ENCODE measurements at regions not wholly inside any gene's neighbourhood (a gene's known extent, or its start where the extent isn't known, plus 50 kb on each side); places are given as distances from the start of the nearest gene placed in this dataset.

GRCh38 chr2:16019617-16020351 lies 79.4 kb downstream of the MYCN start:
- no peak for DNase-seq (ENCODE audit: low spot score)

GRCh38 chr2:16019060-16019480 lies 78.7 kb downstream of the MYCN start:
- DNase-seq (ENCODE audit: low spot score) = no peak

DNA sequence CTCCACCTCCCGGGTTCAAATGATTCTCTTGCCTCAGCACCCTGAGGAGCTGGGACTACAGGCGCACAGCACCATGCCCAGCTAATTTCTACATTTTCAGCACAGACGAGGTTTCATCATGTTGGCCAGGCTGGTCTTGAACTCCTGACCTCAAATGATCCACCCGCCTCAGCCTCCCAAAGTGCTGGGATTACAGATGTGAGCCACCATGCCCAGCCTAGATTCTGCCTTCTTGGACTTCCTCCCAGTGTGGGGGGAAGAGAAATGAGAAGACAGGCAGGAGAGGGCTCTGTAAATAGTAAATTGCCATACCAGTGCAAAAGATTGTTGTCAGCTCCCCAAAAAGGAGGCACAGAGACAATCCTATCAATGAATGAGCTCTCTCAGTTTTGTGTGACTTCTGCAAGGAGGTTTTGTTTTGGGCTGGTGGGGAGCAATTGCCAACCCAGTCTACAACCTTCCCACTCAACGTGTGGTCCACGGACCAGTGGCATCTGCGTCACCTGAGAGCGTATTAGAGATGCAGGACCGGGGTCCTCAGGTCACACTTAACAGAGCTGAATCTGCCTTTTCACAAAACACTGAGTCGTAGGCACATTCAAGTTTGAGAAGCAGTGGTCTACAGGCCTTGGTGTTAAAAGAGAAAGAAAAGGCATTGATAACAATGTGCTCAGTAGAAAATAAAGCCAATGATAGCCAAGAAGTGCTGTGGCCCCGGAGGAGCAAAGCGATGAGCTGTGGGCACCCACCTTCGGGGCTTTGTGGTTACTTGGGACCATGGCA lies 78.1 kb downstream of the MYCN start:
- no peak for DNase-seq (ENCODE audit: low spot score)

DNA sequence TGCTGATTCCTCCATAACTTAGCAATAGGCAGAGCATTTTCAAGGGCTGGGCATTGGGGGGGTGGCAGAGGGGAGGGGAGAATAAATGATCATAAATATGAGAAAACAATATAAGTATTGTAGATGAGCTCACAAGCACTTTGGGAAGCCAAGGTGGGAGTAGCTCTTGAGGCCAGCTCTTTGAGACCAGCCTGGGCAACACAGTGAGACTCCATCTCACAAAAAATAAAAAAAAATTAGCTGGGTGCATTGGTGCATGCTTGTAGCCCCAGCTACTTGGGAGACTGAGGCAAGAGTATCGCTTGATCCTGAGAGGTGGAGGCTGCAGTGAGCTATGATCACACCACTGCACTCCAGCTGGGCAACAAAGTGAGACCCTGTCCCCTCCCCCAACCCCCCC lies 75.9 kb downstream of the MYCN start:
- no peak for DNase-seq (ENCODE audit: low spot score)

- no peak for DNase-seq (ENCODE audit: low spot score)
Observed at GRCh38 chr2:16015903-16016265, 75.5 kb downstream of the MYCN start.

DNA sequence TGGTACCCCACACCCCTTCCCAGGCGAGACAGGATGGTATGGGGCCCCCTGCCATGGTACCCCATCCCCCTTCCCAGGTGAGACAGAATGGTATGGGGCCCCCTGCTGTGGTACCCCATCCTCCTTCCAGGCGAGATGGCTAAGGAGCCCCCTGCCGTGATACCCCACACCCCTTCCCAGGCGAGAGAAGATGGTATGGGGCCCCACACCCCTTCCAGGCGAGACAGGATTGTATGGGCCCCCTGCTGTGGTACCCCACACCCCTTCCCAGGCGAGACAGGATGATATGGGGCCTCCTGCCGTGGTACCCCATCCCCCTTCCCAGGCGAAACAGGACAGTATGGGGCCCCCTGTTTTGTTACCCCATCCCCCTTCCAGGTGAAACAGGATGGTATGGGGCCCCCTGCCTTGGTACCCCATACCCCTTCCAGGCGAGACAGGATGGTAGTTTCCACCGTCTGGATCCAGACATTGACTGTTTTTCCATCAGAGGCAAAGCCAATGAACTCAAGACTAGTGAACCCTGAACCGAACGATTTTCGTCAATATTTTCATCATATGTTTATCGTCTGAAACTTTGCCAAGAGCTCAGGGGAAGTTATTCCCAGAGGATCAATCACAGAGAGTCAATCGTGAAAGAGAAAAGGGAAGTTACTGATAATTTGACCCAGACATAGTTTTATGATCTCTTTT lies 75.0 kb downstream of the MYCN start:
- no peak for DNase-seq (ENCODE audit: low spot score)

DNA sequence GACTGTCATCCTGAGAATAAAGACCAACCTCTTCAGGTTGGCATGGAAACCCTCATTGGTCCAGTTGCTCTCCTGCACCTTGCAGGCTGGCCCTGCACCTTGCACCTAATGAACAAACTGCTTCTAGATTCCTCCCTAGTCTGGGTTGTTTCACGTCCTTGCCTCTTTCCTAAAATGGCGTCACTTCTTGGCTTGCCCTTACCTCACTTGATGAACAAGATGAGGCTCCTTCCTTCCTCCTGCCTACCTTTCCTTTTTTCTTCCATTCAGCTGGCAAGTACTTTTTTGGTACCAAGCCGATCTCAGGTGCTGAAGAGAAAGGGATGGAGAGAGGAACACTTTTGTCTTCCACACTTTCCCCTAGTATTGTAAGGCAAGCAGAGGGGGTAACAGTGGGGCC lies 74.5 kb downstream of the MYCN start:
- no peak for DNase-seq (ENCODE audit: low spot score)

DNA sequence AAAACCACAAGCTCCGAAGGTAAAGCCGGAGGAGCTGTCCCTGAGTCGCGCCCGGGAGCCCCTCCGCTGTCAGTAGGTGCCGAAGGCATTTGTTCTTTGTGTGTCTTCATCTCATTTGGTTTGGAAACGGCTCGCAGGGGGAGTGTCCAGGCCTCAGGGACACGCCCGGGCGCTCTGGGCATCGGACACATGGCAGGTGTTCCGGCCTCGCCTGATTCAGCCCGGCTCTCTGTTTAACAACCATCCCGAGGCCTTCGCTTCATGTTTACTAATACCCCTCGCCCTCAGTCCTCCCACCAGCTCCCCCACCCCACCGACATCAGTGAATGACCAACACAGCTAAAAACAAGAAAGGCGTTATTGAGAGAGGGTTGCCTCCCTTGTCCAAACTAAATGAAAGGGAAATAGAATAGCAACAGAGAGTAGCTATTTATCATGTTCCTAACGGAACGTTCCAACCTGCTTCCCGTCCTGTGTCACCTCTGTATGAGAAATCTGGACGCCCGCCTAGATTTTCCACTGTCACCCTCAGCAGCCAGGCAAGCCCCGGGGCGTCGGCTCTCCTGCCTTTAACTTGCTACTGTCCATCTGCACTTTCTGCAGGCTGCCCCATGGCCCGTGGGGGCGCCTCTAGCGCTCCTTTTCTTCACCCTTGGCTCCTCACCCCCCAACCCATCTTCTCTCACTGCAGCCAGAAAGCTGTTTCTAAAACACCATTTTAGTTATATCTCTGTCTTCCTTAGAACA lies 73.9 kb downstream of the MYCN start:
- no peak for DNase-seq (ENCODE audit: low spot score)

- no peak for DNase-seq (ENCODE audit: low spot score)
Observed at GRCh38 chr2:16013359-16013911, 73.1 kb downstream of the MYCN start.

- no peak for DNase-seq (ENCODE audit: low spot score)
Observed at GRCh38 chr2:16012626-16013358, 72.4 kb downstream of the MYCN start.

DNA sequence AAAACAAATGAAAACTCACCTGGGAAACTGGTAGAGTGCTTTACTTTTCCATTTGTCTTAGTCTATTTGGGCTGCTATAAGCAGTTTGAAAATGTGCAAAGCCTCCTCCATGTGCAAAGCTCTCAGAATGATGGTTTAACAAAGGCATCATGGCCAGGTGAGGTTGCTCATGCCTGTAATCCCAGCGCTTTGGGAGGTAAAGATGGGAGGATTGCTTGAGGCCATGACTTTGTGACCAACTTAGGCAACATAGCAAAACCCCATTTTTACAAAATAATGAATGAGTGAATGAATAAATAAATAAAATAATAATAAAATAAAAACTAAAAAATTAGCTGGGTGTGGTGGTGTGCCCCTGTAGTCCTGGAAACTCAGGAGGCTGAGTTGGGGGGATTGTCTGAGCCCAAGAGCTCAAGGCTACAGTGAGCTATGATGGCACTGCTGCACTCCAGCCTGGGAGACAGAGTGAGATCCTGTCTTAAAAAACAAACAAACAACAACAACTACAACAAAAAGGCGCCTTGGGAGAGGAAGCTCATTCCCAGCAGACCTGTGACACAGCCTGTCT lies 71.8 kb downstream of the MYCN start:
- DNase-seq (ENCODE audit: low spot score) = no peak

DNA sequence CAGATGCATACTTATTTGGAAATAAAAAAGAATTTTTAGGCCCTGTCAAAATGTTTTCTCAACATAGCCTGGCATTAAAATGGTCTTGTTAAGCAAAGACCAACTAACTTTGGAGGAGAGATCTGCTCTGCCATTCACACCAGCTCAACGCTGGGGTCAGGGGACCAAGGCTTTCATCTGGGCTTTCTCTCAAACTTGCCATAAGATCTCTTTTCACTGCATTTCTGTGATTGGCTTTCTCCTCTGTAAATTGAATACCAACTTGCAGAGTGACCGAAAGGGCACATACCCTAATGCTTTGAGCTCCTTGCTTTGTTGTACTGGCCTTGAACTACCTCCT lies 71.2 kb downstream of the MYCN start:
- no peak for DNase-seq (ENCODE audit: low spot score)

GRCh38 chr2:16010951-16011620 lies 70.7 kb downstream of the MYCN start:
- DNase-seq (ENCODE audit: low spot score) = no peak

GRCh38 chr2:16010011-16010410 lies 69.7 kb downstream of the MYCN start:
- no peak for DNase-seq (ENCODE audit: low spot score)

- no peak for DNase-seq (ENCODE audit: low spot score)
Observed at GRCh38 chr2:16009560-16009959, 69.2 kb downstream of the MYCN start.

DNA sequence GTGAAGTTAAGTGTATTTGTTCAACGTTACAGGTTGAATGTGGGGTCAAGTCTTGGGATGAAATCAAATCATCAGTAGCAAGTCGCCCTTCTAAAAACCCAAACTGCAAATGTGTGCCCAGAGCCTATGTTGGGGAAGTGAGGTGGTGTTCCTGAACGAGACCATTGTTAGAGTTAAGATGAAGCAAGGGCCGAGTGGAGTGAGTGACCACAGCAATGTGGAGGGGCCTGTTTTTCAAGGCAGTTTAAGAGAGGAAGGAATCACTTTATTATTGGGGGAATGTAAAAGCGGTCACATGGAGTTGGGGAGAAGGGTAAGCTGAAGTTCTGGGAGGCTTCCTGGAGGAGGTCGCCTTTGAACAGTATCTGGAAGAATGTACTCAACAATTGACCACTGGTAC lies 68.5 kb downstream of the MYCN start:
- DNase-seq (ENCODE audit: low spot score) = no peak

DNA sequence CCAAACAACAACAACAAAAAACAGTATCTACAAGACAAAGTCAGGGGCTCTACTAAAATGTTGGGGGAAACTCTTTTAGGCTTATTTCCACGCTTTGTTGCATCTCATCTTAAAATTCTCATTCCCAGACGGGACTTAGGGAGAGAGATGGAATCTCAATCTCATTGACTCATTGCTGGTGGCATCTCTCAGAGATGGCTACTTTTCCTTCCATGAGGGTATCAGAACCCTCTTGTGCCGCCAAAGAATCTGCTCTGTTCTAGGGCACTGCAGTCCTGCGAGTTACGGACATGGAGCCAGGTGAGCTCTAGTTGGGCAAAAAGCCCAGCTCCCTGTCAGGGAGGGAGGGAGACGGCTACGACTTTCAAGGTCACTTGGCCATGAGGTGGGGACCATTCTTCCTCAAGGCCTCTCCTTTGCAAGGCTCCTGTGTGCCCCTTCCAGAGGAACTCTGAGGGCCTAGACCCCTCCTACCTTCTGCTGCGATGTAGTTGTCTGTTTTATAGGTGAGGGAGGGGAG lies 68.0 kb downstream of the MYCN start:
- no peak for DNase-seq (ENCODE audit: low spot score)

DNA sequence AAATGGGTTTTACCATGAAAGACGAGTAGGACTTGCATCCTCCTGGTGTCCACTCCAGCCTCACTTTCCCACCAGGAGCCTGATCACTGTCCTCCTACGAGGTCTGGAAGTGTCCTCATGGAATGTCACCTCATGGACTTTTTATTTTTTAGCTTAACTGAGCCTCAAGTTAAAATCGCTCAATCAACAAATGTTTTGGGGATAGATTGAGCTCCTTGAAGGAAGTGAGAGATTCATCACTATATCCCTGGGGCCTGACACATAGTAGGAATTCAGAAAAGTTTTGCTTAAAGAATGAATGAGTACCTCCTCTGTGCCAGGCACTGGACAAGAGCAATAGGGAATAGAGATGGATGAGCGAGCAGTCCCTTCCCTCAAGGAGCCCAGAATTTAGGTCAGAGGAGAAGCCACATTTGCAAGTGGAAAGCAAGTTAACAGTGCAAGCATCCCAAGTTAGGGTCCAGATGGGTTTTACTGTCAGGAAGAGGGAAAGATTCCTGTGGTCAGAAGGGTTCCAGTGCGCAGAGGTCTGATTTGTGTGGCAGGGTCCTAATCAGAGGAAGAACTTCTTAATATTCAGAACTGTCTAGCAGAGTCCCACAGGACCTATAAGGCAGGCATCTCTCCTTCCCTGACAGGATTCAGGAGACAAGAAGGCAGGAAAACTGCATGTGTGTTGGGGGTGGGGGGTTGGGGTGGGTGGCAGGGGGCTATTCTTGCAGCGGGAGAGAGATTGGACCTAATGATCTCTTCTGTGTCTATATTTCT lies 67.0 kb downstream of the MYCN start:
- no peak for DNase-seq (ENCODE audit: low spot score)

DNA sequence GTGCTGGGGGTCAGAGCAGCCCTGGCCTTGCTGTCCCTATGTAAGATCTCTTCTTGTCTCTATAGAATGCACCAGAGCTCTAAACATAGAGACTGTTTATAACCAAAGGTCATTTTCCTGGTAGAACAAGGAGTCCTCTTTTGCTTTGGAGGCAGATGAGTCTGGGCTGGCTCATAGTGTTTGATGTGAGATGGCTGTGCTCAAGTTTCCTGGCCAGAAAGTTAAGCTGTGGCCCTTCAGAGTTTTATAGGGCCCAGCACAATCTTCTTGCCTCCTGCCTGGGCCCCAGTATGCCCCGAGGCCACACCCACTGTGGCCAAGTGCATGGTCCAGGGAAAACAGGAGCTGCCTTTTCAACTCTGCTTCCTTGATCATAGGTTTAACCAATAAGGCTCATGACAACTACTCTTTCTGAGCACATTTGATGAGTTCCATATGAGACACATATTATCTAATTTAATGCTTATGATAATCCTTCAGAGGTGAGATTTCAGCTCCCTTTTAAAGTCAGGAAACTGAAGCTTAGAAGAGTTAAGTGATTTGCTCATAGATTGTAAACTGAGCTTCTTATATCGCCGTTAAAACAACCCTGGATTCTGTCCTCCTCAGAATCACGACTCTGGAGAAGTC lies 66.3 kb downstream of the MYCN start:
- no peak for DNase-seq (ENCODE audit: low spot score)
